Omental fat pad (tissue), 3 donors: ENCODE measurements at regions not wholly inside any gene's neighbourhood (a gene's known extent, or its start where the extent isn't known, plus 50 kb on each side); places are given as distances from the start of the nearest gene placed in this dataset.

ENCODE experiments used
- ATAC-seq: fragments of 150-250 bp; one replicate; pipeline ENCODE4 v1.9.1; 2016; ENCODE audit warnings: mild to moderate bottlenecking, moderate library complexity; ENCODE audit not compliant: low FRiP score
- DNase-seq: peaks from one replicate; pipeline ENCODE4 v3.0.0-alpha.2; 2019; ENCODE audit warnings: low spot score
- TF ChIP-seq, protein P1 (sequence below), 3 donors: fragments of 450-650 bp; IDR thresholded peaks; one replicate each; pipeline ENCODE4 v1.5.1; 2016 to 2017; ENCODE audit warnings: antibody characterized with exemption in 3 of 3, mild to moderate bottlenecking in 3 of 3, moderate library complexity in 2 of 3

DNA sequence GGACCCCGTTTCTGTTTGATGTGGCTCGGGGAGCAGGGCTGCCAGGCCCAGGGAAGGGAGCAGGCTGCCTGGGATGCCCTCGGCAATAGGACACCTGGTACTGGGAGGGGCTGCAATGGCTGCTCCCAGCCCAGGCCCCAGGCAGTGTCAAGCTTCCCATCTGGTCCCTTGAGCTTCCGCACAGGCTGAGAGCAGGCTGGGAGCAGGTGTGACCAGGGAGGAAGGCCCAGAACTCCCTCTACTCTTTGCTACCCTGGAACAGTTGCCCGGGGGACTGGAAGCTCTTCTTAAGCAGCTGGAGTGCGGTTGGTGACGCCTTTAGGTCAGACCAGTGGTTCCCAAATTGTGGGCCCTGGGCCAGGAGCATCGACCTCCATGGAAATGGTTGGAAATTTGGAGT, 186.9 kb downstream of the GADD45G start:
- ATAC-seq (no peak), DNase-seq (no peak)
- TF ChIP-seq, protein P1, sequence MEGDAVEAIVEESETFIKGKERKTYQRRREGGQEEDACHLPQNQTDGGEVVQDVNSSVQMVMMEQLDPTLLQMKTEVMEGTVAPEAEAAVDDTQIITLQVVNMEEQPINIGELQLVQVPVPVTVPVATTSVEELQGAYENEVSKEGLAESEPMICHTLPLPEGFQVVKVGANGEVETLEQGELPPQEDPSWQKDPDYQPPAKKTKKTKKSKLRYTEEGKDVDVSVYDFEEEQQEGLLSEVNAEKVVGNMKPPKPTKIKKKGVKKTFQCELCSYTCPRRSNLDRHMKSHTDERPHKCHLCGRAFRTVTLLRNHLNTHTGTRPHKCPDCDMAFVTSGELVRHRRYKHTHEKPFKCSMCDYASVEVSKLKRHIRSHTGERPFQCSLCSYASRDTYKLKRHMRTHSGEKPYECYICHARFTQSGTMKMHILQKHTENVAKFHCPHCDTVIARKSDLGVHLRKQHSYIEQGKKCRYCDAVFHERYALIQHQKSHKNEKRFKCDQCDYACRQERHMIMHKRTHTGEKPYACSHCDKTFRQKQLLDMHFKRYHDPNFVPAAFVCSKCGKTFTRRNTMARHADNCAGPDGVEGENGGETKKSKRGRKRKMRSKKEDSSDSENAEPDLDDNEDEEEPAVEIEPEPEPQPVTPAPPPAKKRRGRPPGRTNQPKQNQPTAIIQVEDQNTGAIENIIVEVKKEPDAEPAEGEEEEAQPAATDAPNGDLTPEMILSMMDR (IDR thresholded peaks at IDR 0.05) = no peak

DNA sequence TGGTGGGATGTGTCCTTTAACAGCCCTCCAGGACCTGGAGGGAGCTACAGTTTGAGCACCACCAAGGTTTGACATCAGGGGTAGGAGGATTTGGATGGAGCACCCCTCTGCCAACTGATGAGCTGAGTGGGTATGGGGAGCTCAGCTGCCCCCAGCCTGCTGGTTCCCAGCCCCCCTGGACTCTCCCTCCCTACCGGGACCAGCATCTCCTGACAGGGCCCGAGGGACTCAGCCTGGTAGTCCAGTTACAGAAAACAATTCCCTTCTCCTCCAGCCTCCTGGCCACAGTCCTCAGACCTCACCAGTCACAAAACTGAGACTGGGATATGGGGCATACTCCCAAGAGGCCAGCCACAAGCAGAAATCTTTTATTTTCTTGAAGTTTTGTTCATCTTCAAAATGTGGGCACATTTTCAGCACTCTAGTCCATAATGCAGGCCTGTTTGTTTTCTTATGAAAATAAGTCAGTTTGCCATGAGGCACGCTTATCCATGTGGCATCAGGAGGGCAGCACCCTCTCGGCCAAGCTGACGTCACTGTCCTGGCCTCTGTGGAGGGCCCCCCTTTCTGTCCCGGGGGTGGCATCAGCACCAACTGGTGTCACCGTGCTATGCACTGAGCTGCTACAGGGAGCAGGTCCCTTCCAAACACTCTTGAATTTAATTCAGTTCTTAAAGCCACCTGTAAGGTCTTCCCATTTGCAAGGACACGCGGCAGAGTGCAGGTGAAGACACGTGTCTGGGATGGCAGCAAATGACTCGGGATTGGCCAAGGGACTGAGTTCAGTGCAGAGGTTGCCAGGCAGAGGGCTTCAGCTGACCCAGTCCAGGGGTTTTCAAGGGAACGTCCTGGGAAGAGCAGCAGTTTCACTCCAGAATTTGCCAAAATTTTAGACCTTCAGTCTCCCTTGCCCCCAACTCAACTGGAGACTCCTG, 187.6 kb downstream of the GADD45G start:
- TF ChIP-seq, protein P1 (IDR thresholded peaks at IDR 0.05) = no peak
- no peak for ATAC-seq
- DNase-seq = no peak

DNA sequence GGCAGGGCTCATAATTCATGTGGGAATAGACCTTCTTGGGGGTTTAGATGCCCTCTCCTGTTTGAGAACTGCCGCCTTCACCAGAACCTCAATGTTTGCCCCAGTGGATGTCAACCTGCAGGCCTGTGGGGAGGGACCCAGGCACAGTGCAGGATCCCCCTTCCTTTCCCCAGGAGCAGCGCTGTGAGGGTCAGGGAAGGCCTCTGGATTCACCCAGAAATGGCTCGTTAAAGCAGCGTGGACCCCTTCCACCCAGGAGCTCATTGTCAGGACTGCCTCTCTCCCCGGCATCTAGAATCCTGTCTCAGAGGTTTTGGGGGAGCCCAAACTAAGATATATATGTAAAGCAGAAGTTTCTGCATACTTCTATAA, 188.3 kb downstream of the GADD45G start:
- no peak for DNase-seq
- no peak for ATAC-seq
- TF ChIP-seq, protein P1 (IDR thresholded peaks at IDR 0.05) = no peak

DNA sequence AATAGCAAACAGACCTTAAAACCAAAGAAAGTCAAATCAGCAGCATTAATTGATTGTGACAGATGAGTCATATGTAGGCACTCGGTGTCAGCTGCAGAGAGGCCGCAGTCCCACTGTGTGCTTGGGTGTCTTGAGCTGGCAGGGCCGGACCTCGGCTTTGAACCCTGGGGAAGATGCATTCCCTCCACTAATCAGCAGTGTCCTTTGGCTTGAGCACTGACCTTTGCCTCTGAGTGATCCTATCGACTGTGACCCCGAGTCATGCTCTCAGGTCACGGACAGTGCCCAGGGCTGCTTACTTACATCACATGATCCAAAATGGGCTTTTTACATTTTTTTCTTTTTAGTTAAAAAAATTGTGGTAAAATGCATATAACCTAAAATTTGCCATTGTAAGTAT, 188.7 kb downstream of the GADD45G start:
- TF ChIP-seq, protein P1 (IDR thresholded peaks at IDR 0.05) = no peak

DNA sequence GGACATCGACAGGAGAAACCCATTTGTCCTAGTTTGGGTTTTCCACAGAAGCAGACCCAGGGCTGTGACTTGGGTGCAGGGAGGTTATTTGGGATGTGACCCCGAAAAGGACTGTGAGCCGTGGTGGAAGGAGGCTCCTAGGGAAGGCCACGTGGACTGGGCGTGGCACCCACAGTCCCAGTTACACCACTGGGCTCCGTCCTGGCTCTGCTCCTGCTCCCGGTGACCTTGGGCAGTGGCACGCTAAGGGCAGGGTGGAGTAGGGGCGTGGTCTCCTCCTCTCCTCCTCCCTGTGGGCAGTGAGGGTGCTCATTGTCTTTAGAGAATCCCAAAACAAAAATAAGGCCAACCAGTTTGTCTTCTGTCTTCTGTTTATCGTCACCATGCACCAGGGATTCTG, 190.1 kb downstream of the GADD45G start:
- TF ChIP-seq, protein P1 (IDR thresholded peaks at IDR 0.05) = no peak
- DNase-seq (no peak), ATAC-seq (no peak)

More for the DNA sequence above, 188.7 kb downstream of the GADD45G start:
- no peak for ATAC-seq
- no peak for DNase-seq

DNA sequence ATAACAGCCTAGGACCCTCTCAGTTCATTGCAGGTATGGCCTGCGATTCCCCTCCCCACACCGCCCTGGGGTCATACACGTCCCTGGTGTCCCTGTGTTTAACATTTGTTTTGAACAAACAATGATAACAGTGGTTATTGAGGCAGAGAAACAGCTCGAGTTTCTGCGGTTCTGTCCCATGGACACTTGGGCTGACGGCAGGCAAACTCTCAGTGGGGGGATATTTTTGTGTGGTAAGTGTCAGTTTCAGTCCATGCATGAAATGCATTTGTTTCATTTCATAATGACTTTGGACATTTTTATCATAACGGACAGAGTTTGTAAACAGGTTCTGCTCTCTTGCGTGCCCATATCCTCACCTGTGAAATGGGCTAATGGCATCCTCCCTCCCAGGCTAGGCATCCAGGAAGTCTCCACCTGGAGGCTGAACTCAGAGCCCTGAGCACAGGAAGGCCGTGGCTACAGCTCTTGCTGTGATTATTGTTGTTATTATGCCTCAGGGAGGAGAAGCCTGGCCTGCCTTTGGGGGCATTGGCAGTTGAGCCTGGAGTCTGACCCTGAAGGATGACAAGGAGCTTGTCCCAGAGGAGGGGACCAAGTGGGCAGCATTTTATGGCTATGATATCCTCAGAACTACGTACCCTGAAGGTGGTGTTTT, 190.9 kb downstream of the GADD45G start:
- DNase-seq (no peak), ATAC-seq (no peak)

More for the DNA sequence above, 190.9 kb downstream of the GADD45G start:
- TF ChIP-seq, protein P1 (IDR thresholded peaks at IDR 0.05) = no peak
